ENCODE measurements at regions not wholly inside any gene's neighbourhood (a gene's known extent, or its start where the extent isn't known, plus 50 kb on each side); places are given as distances from the start of the nearest gene placed in this dataset.

DNA sequence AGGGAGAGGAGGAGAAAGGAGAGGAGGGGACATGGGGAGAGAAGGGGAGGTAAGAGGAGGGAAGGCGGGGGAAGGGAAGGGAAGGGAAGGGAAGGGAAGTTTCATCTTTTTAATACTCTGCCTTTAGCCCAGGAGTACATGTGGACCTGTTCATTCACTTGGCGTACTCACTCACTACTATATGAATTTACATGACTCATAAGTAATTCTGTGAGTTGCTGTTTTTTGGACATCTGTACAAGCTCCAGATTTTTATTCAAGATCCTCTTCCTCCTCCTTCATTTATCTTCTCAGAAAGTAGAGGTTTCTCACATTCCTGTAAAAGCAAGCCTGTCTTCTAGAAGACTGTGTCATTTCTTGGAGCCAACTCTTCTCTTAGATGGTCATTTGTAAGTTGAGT, 84.6 kb downstream of the RDH14 start:
- TF ChIP-seq CTCF (IDR thresholded peaks at IDR 0.05) = no peak
- TF ChIP-seq POLR2A (IDR thresholded peaks at IDR 0.05) = no peak
